HG03135 (cell line): ENCODE measurements at regions not wholly inside any gene's neighbourhood (a gene's known extent, or its start where the extent isn't known, plus 50 kb on each side); places are given as distances from the start of the nearest gene placed in this dataset.

ENCODE experiments used
- ATAC-seq: cut with Tn5 transposase; IDR thresholded peaks from one replicate; pipeline ENCODE4 v1.9.1; 2021; ENCODE audit warnings: mild to moderate bottlenecking, moderate library complexity; ENCODE audit not compliant: unreplicated experiment

GRCh38 chr15:85937661-85938060 lies 142.0 kb upstream of the AGBL1 start:
- ATAC-seq: no peak

DNA sequence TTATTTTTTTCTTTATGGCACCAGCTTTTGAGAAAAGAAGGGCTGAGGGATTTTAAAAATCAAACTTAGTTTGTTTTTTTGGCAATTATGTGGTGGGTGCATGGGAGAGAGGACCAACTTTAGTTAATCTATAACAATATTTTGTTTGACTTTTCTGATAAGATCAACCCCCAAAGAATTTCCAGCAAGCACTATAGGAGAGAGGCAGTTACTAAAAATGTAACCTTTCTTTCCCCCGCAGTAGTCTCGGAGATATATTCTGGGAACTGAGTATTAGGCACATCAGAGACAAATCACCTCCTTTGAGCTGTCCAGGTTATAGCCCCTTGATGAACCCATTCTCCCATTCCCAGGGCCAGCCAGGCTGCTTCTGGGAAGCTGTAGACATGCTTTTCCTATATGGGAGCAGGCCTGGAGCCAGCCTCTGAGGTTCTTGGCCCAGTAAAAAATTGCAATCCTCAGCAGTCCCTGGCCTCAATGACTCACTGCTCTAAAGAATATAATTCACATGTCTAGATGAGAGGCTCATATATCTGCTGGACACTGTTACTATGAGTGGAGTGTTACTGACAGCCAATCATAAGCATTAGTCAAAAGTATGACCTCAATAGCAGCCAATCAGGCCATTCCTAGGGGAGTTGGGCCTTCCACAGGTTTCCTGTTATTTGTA lies 138.3 kb upstream of the AGBL1 start:
- ATAC-seq: no peak

GRCh38 chr15:85942632-85943031 lies 137.0 kb upstream of the AGBL1 start:
- no peak for ATAC-seq

- no peak for ATAC-seq
These were observed 136.5 kb upstream of the AGBL1 start for GRCh38 chr15:85943151-85943550.

DNA sequence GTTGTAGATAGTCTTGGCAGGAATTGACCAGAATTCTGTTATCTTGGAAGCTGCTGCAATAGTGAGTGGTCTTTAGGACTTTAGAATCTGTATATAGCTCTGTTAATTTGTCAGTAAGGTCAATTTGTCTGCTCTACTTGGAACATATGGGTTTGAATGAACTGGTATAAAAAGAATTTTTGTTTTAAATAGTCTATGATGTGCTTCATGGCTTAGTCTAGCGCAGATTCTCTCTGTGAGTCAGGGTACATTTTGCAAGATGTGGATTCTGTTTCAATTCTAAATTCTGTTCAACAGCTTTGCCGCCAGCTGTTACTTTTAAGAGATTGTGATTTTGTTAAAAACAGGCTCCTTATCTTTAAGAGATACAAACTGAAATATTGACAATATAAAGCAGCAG lies 135.9 kb upstream of the AGBL1 start:
- no peak for ATAC-seq

DNA sequence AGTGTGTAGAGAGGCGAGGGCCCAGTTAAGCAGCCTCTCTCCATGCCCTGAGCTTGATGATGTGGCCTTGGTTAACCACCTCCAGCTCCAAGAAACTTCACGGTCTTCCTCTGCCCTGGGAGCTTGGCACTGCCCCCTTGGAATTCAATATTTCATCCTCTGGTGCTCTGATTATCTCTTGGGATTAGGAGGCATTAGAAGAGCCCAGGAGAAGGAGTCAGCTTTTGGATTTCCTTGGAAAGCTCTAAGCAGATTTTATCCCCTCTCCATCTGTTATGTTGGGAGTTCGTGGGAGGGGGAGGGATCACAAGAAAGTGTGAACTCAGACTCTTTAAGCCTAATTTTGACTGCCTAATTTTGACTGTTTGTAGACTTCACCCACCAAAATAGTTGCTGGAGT lies 132.7 kb upstream of the AGBL1 start:
- no peak for ATAC-seq

GRCh38 chr15:85947936-85948335 lies 131.7 kb upstream of the AGBL1 start:
- ATAC-seq: no peak

GRCh38 chr15:85950101-85950500 lies 129.6 kb upstream of the AGBL1 start:
- peak; percentile 78 for ATAC-seq

DNA sequence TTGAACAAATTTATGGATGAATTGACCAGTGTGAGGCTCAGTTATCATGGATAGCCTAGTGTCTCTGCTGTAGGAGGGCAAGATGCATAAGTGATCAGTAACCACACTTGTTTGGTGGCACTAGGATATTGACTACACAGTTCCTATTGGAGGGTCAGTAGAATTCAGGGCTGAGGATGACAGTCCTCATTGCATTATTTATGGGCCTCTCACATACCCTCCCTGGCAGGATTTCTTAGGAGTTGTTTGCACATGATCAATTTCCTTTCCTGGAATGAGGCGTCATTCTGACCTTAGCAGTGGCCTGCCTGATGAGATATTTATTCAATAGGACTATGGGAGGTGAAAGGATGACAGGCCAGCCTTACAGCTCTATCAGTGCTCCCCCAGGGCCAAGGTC lies 125.1 kb upstream of the AGBL1 start:
- ATAC-seq: no peak

- peak; percentile 80 for ATAC-seq
These were observed 123.9 kb upstream of the AGBL1 start for GRCh38 chr15:85955501-85956391.

- no peak for ATAC-seq
These were observed 123.0 kb upstream of the AGBL1 start for GRCh38 chr15:85956532-85957275.

DNA sequence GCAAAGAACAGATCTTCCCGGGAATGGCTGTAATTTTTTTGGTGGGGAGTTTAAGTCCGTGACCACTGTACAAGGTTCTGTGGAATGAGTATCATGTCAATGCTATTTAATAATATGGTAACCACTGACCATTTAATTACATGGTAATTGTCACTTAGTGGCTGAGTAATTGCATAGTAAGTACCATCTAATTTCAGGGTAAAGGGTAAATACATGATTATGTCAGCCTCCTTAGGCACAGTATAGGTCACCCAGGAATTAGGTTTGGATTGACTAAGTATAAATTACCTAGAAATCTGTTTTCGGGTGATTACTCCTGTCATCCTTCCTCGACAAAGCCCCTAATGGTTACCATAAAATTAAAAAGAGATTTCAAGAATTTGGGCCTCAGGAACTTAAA lies 120.1 kb upstream of the AGBL1 start:
- no peak for ATAC-seq

GRCh38 chr15:85960381-85960780 lies 119.3 kb upstream of the AGBL1 start:
- no peak for ATAC-seq

DNA sequence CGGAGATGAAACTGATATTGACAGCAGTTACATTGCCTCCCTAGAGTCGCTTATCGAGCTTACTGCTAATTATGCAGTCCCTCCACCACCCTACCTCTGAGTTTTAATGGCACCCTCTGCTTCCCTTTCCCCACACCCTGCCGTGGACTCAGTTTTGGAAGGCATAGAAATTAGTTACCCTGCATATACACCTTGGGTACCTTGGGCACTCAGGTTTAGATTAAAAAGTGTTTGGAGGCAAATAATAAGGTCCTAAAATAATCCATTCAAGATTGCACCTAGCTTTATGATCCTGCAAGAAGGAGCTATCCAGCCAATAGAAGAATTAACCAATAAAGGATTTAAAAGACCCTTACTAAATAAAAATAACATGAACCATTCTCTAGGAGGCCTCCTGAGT lies 117.8 kb upstream of the AGBL1 start:
- ATAC-seq: no peak

DNA sequence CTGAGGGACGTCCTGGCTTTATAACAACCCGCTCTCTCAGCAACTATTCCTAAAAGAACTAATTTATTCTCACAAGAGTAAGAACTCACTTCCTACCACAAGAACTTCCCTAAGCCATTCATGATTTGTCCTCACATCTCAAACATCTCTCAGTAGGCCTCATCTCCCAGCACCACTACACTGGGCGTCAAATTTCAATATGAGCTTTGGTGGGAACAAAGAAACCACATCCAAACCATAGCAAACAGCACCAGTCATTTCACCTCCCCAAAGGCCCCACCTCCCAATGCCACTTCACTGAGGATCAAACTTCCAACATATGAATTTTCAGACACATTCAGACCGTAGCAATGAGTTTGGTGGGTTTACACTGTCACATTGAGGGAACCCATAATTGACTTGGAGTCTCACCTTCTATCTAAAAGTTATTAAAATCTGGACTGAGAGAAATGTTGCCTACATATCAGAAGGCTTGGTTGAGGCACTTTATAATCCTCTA lies 116.4 kb upstream of the AGBL1 start:
- ATAC-seq: no peak

- no peak for ATAC-seq
These were observed 115.2 kb upstream of the AGBL1 start for GRCh38 chr15:85964471-85964870.

GRCh38 chr15:85967553-85967952 lies 112.1 kb upstream of the AGBL1 start:
- no peak for ATAC-seq

- ATAC-seq: no peak
These were observed 106.7 kb upstream of the AGBL1 start for GRCh38 chr15:85972805-85973540.

GRCh38 chr15:85973584-85974347 lies 105.9 kb upstream of the AGBL1 start:
- ATAC-seq: no peak

GRCh38 chr15:85974348-85974705 lies 105.3 kb upstream of the AGBL1 start:
- ATAC-seq: no peak
